Endothelial cell (in vitro differentiated cells): ENCODE measurements at regions not wholly inside any gene's neighbourhood (a gene's known extent, or its start where the extent isn't known, plus 50 kb on each side); places are given as distances from the start of the nearest gene placed in this dataset.
"Not testable (repeated sequence)": the region's sequence is repeated elsewhere in the genome, so short reads cannot be mapped to it uniquely, and the experiment has no call there.

Source experiments
- DNase-seq: peaks from one replicate; pipeline ENCODE4 v3.0.0; 2021; ENCODE audit warnings: low spot score
- H3K27ac Mint-ChIP-seq: one replicate; pipeline ENCODE4 v1.8.0; 2021; ENCODE audit warnings: mixed read lengths, inconsistent platforms; ENCODE audit not compliant: unreplicated experiment
- H3K27me3 Mint-ChIP-seq: one replicate; pipeline ENCODE4 v1.8.0; 2021; ENCODE audit warnings: mild to moderate bottlenecking, moderate library complexity, mixed read lengths, inconsistent platforms; ENCODE audit not compliant: unreplicated experiment
- H3K36me3 Mint-ChIP-seq: one replicate; pipeline ENCODE4 v1.8.0; 2021; ENCODE audit warnings: mild to moderate bottlenecking, low read depth, mixed read lengths, inconsistent platforms; ENCODE audit not compliant: unreplicated experiment
- H3K4me1 Mint-ChIP-seq: one replicate; pipeline ENCODE4 v1.8.0; 2021; ENCODE audit warnings: mild to moderate bottlenecking, mixed read lengths, inconsistent platforms; ENCODE audit not compliant: unreplicated experiment
- H3K4me3 Mint-ChIP-seq: one replicate; pipeline ENCODE4 v1.8.0; 2021; ENCODE audit warnings: mild to moderate bottlenecking, mixed read lengths, inconsistent platforms; ENCODE audit not compliant: unreplicated experiment
- H3K9me3 Mint-ChIP-seq: one replicate; pipeline ENCODE4 v1.8.0; 2021; ENCODE audit warnings: mixed read lengths, inconsistent platforms; ENCODE audit not compliant: unreplicated experiment
- TF ChIP-seq, protein P1 (sequence below): fragments of 200-600 bp; sonication (generic); IDR thresholded peaks from one replicate; pipeline ENCODE4 v1.5.0; 2021; ENCODE audit warnings: antibody characterized with exemption; ENCODE audit not compliant: unreplicated experiment

DNA sequence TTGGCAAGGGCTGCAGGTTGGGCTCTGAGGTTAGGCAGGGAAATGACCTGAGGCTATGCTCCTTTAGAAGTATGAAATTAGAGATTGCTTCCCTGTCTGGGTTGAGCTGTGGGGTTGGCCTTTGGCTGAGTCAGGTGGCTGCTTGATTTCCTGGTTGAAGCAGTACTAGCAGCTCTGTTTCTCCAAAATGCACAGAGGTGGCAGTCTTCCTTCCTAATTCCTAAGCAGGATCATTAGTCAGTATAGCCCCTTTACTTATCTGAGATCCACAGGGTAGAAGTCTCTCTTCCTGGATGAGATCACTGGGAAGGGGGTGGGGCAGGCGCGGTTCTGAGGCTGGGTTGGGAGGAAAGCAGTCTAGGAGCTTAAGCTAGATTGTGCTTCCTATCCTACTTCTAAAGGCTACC lies 1917.5 kb downstream of the LRRC4C start:
- H3K9me3 Mint-ChIP-seq: no peaks in the 10 kb centered on the region
- no peak overlapping the region for H3K4me3 Mint-ChIP-seq
- peaks cover 4% of the 10 kb centered on the region for H3K4me1 Mint-ChIP-seq
- no peaks in the 10 kb centered on the region for H3K27me3 Mint-ChIP-seq
- no peaks in the 10 kb centered on the region for H3K36me3 Mint-ChIP-seq
- peak; percentile 37 for DNase-seq
- H3K27ac Mint-ChIP-seq: peak overlapping the region; percentile 40
- TF ChIP-seq, protein P1, sequence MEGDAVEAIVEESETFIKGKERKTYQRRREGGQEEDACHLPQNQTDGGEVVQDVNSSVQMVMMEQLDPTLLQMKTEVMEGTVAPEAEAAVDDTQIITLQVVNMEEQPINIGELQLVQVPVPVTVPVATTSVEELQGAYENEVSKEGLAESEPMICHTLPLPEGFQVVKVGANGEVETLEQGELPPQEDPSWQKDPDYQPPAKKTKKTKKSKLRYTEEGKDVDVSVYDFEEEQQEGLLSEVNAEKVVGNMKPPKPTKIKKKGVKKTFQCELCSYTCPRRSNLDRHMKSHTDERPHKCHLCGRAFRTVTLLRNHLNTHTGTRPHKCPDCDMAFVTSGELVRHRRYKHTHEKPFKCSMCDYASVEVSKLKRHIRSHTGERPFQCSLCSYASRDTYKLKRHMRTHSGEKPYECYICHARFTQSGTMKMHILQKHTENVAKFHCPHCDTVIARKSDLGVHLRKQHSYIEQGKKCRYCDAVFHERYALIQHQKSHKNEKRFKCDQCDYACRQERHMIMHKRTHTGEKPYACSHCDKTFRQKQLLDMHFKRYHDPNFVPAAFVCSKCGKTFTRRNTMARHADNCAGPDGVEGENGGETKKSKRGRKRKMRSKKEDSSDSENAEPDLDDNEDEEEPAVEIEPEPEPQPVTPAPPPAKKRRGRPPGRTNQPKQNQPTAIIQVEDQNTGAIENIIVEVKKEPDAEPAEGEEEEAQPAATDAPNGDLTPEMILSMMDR: no peak

DNA sequence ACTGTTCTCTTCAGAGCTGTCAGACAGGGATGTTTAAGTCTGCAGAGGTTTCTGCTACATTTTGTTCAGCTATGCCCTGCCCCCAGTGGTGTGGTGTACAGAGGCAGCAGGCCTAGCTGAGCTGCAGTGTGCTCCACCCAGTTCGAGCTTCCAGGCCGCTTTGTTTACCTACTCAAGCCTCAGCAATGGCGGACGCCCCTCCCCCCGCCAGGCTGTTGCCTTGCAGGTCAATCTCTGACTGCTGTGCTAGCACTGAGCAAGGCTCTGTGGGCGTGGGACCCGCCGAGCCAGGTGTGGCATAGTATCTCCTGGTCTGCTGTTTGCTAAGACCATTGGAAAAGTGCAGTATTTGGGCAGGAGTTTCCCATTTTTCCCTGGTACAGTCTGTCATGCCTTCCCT lies 1923.1 kb downstream of the LRRC4C start:
- H3K27me3 Mint-ChIP-seq, H3K4me1 Mint-ChIP-seq, H3K27ac Mint-ChIP-seq, DNase-seq, H3K4me3 Mint-ChIP-seq, H3K36me3 Mint-ChIP-seq, H3K9me3 Mint-ChIP-seq: not testable (repeated sequence)
